PFSK-1 (cell line): ENCODE measurements at regions not wholly inside any gene's neighbourhood (a gene's known extent, or its start where the extent isn't known, plus 50 kb on each side); places are given as distances from the start of the nearest gene placed in this dataset.

Source experiments
- POLR2AphosphoS5 ChIP-seq: IDR thresholded peaks from 2 replicates; pipeline ENCODE4 v1.6.1; 2012; ENCODE audit warnings: low read depth, mild to moderate bottlenecking, control low read depth, low read length, moderate library complexity
- SIN3A ChIP-seq: IDR thresholded peaks from 2 replicates; pipeline ENCODE4 v1.6.1; 2012; ENCODE audit warnings: mild to moderate bottlenecking, low read length, moderate library complexity, borderline replicate concordance; ENCODE audit not compliant: insufficient read depth
- TAF1 ChIP-seq: IDR thresholded peaks from 2 replicates; pipeline ENCODE4 v1.6.1; 2012; ENCODE audit warnings: low read length, control low read depth, borderline replicate concordance; ENCODE audit not compliant: insufficient read depth

DNA sequence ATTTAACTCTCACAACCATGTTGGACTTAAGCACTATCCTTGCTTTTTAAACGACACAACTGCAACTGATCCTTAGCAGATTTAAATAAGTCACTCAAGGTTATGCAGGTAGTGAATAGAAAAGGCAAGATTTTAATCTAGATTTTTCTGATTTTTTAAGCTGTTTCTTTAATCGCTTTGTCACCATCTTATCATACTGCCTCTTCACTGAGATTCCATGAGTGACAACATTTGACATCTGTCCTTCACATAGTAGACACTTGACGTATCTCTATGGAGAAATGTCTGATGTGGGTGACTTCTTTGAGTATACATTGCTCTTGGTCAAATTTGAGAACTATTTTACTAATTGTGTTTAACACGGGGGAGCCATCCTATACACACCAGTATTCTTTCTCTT lies 839.7 kb downstream of the GATA3 start:
- TF ChIP-seq POLR2AphosphoS5 (no peak), SIN3A (no peak), TAF1 (no peak)
